GM23248 (cell line): ENCODE measurements at regions not wholly inside any gene's neighbourhood (a gene's known extent, or its start where the extent isn't known, plus 50 kb on each side); places are given as distances from the start of the nearest gene placed in this dataset.

Experiments
- EZH2 ChIP-seq: fragments of 200-600 bp; sonication (generic); IDR thresholded peaks from 2 replicates; pipeline ENCODE4 v1.6.1; 2018; ENCODE audit warnings: antibody characterized with exemption, mild to moderate bottlenecking; ENCODE audit not compliant: insufficient read depth, poor library complexity, severe bottlenecking
- EZH2phosphoT487 ChIP-seq: fragments of 200-600 bp; sonication (generic); IDR thresholded peaks from 2 replicates; pipeline ENCODE4 v1.6.1; 2018; ENCODE audit warnings: antibody characterized with exemption, moderate library complexity, mild to moderate bottlenecking, low read depth; ENCODE audit not compliant: insufficient read depth

DNA sequence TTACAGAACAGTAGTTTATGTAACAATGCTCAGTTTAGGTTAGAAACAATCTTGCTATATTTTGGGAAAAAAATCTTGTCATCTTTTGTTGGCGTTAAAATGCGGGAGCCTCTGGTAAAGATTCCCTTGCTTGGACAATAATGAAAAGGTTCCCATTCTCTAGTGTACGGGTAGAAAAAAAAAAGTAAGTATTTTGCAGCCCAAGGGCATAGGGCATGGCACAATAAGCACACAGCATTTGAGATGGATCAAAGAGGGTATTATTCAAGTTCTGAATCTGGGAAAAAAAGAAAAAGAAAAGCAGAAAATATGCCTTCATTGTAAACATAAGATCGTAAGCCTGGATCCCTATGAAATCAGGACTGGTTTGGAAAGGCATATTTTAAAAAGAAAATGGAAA, 408.6 kb upstream of the ROBO2 start:
- TF ChIP-seq EZH2phosphoT487 (no peak), EZH2 (no peak)
